Activated T-cell treated with anti-CD3 and anti-CD28 coated beads for 48 hours (primary cell): ENCODE measurements at regions not wholly inside any gene's neighbourhood (a gene's known extent, or its start where the extent isn't known, plus 50 kb on each side); places are given as distances from the start of the nearest gene placed in this dataset.
"Not testable (repeated sequence)": the region's sequence is repeated elsewhere in the genome, so short reads cannot be mapped to it uniquely, and the experiment has no call there.

ENCODE experiments used
- DNase-seq: peaks from one replicate; pipeline ENCODE4 v3.0.0-alpha.2; 2020; ENCODE audit warnings: low read depth

DNA sequence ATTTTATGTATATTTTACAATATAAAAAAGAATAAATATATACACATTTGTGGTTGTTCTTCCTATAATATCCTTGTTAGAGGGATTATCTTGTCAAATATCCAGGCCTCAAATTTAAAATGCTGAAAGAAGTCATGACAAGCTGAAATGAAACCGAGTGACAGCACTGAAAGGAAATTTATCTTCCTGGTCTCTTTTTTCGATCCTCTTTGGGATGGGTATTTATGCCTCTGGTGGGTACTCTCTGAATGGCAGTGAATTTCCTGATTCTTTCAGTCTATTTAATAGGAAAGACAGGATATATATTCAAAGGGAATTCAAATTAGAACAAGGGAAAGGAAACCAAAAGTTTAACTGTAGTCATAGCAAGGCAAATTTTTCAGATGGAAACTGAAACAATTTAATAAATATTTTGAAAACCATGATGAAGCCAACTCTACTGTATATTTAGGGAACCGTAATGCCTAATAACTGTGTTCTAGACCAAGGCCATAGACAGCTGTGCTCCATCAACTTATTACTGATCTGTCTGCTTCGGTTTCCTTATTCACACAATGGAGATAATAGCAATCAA, 97.9 kb downstream of the DLEU7 start:
- no peak for DNase-seq

DNA sequence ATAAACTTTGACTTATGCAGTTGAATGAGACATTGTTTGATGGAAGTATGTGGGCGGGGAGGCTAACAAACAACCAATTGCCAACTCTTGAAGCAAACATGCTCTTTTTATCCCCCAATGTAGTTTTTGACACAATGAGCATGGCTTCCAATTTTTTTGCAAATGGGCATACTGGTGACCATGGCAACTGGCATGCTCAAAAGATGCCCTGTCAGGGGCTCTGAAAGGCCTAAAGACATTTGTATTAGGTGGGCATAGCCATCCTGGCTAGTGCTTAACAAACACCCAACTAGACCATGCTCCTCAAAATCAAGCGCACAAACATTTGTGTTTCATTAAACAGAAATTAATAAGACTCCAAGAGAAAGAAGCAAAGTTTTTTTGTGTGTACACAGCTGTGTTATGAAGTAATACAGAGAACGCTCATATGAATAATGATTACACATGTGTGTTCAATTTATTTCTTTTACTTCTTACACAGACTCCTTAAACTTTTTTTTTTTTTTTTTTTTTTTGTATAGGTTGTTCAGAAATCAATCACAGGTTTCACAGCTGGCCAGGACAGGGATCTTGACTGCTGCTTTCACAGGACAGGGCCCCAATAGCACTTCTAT, 95.6 kb downstream of the DLEU7 start:
- DNase-seq, result no peak

DNA sequence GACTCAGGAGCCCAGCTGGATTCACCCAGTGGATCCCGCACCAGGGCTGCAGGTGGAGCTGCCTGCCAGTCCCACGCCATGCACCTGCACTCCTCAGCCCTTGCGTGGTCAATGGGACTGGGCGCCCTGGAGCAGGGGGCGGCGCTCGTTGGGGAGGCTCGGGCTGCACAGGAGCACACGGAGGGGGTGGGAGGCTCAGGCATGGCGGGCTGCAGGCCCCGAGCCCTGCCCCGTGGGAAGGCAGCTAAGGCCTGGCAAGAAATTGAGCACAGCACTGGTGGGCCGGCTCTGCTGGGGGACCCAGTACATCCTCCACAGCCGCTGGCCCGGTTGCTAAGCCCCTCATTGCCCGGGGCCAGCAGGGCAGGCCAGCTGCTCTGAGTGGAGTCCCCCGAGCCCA, 90.3 kb downstream of the DLEU7 start:
- not testable (repeated sequence) for DNase-seq

DNA sequence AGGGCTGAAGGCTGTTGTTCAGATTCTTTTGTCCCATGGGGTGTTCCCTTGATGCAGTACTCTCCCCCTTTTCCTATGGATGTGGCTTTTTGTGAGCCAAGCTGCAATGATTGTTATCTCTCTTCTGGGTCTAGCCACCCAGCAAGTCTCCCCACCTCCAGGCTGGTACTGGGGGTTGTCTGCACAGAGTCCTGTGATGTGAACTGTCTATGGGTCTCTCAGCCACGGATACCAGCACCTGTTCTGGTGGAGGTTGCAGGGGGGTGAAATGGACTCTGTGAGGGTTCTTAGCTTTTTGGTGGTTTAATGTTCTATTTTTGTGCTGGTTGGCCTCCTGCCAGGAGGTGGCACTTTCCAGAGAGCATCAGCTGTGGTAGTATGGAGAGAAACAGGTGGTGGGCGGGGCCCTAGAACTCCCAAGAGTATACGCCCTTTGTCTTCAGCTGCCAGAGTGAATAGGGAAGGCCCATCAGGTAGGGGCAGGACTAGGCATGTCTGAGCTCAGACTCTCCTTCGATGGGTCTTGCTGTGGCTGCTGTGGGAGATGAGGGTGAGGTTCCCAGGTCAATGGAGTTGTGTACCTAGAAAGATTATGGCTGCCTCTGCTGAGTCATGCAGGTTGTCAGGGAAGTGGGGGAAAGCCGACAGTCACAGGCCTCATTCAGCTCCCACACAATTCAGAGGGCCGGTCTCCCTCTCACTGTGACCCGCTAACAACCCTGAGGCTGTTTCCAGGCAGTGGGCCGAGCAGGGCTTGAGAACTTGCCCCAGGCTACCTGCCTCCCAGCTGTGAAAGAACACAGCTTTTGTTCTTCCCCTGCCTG, 87.4 kb downstream of the DLEU7 start:
- DNase-seq, result not testable (repeated sequence)

DNA sequence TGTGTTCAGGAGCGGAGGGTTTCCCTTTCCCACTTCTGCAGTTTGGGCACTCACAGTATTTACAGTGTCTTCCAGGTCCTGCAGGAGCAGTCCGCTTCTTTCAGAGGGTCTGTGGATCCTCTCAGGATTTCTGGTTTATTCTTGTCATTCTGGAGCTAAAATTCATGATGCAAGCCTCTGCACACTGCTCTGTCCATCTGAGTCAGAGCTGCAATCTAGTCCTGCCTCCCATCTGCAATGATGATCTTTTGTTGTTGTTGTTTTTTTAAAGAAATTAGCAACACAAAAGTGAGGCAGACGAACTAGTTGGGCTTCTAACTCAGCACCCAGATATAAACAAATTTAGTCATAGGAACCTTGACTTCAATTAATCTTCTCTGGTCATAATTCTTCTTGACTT, 86.5 kb downstream of the DLEU7 start:
- DNase-seq, result no peak

DNA sequence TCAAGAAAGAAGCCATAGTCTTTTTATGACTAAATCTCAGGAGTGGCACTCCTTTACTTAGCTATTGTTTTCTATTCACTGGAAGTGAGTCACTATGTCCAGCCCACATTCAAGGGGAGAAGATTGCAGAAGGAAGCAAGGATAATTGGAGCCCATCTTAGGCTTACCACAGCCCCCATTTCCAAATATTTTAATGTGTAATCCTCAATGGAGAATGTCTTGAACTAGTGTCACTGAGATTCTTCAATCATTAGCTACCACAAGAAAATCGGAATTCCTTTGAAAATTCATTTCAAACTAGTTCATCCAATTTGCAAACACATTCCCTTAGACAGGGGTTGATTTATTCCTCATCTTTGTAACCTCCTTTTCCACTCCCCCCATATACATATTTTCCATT, 84.7 kb downstream of the DLEU7 start:
- no peak for DNase-seq

DNA sequence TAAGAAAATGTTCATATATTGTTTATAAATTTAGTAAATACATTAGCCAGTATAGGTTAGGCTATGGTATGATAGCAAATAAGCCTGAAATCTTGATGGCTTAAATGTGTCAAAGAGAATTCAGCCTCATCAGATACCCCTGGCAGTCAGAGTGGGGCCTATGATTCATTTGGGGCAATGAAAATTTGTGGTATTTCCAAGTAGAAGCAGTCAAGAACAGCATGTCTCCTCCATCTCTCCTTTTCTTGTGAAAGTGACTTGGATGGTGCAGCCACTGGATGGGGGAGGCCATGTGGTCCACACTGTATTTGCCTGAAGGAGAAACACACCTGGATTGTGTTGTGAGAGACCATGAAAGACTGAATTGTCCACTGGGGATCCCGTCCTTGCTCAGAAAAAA, 82.7 kb downstream of the DLEU7 start:
- DNase-seq, result no peak

DNA sequence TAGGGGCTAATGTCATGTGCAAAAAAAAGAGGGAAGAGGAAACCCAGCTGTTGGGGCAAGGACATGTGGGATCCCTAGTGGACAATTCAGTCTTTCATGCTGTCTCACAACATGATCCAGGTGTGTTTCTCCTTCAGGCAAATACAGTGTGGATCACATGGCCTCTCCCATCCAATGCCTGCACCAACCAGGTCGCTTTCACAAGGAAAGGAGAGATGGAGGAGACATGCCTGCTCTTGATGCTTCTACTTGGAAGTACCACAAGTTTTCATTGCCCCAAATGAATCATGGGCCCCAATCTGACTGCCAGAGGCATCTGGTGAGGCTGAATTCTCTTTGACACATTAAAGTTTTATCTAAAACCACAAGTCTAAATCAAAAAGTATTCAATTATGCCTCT, 82.1 kb downstream of the DLEU7 start:
- no peak for DNase-seq

DNA sequence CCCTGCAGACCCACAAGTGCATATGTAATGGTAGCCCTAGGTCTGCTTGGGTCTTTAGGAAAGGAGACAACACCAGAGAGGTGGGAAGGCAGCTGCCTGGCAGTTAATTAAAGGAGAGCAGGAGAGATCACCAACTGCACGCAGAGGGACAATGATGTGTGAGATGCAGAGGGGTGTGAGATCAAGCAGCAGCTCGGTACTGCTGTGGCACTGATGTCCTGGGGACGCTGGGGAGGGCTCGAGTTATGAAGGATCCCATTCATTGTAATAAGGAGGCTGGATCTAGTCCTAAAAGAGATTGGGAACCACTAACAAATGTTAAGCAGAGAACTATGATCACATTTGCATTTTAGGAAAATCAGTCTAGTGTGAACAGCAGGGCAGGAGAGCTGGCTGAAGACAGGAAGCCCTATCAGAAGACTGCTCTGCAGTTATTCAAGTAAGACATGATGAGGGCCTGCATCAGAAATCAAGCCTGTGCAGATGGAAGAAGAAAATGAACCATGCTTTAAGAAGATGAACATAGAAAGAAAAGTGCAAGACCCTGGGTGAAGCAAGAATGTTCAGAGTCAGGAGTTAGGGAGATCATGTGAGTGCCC, 80.4 kb downstream of the DLEU7 start:
- no peak for DNase-seq

DNA sequence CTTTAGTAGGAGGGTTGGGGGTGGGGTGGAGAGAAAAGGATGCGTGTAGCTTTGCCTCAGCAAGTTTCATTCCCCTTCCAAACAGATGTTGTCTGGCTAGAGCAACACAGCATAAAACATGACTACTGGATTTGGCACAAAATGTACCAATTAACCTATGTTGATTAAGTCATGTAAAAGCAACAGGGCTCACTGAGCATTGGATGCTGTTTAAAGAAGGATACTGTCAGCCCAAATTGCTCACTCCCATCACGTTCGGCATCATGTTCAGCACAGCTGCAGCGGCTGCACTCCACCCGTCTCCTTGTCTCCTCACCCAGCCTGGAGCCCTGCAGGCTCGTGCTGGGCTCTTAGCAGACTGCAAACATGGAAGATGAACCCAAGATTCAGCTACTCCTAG, 77.5 kb downstream of the DLEU7 start:
- no peak for DNase-seq

DNA sequence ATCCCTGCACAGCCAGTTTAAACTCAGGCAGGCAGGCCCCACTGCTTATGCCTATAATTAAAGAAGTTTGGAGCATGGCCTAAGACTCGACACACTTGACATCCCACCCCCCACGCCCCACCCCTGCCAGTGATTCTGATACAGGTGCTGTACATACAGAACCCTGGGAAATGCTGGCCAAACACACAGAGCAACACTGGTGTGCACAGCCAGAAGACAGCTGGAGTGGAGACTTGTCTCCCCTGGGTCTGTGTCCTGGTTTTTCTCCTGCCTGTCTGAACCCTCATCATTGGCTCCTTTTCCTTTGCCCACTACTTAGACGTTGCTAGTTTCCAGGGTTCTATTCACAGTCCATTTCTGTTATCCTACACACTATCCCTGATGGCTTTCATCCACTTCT, 76.8 kb downstream of the DLEU7 start:
- DNase-seq, result no peak

DNA sequence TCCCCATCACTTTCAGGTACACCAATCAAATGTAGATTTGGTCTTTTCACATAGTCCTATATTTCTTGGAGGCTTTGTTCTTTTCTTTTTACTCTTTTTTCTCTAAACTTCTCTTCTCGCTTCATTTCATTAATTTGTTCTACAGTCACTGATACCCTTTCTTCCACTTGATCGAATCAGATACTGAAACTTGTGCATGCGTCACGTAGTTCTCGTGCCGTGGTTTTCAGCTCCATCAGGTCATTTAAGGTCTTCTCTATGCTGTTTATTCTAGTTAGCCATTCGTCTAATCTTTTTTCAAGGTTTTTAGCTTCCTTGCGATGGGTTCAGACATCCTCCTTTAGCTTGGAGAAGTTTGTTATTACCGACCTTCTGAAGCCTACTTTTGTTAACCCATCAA, 70.6 kb downstream of the DLEU7 start:
- DNase-seq, result not testable (repeated sequence)
